ENCODE measurements at regions not wholly inside any gene's neighbourhood (a gene's known extent, or its start where the extent isn't known, plus 50 kb on each side); places are given as distances from the start of the nearest gene placed in this dataset.

GRCh38 chr13:97534540-97534939, 100.6 kb downstream of the RAP2A start:
- Histone ChIP-seq H3K4me3 (no peak overlapping the region), H3K79me2 (ENCODE audit: control insufficient read depth, insufficient read depth, low read length) (no peaks in the 10 kb centered on the region), H3K36me3 (ENCODE audit: control insufficient read depth, insufficient read depth, low read length) (no peaks in the 10 kb centered on the region), H3K9me3 (replicated peaks; ENCODE audit: control insufficient read depth, insufficient read depth, low read depth, low read length) (no peaks in the 10 kb centered on the region), H4K20me1 (replicated peaks; ENCODE audit: control insufficient read depth, insufficient read depth, low read length) (no peaks in the 10 kb centered on the region), H3K9me1 (ENCODE audit: control insufficient read depth, insufficient read depth, low read length) (no peaks in the 10 kb centered on the region), H3K4me2 (ENCODE audit: insufficient read depth, low read length) (no peak overlapping the region), H3K27me3 (ENCODE audit: control insufficient read depth in 2 of 2, insufficient read depth in 2 of 2, low read length in 2 of 2) (0 out of 5 replicates have a peak, but pooled peaks cover 0 to 3% of the 10 kb centered on the region in 2 experiments), H3K27ac (ENCODE audit: extremely low read depth, low read depth, low read length) (no peak overlapping the region), H2AFZ (ENCODE audit: low read depth, low read length) (no peak overlapping the region), H3K9ac (ENCODE audit: insufficient read depth in 1 of 2, low read depth in 2 of 2, low read length in 2 of 2) (no peak overlapping the region), H3K4me1 (replicated peaks in 1 of 2; ENCODE audit: control insufficient read depth in 2 of 2, insufficient read depth in 2 of 2, low read length in 2 of 2) (no peaks in the 10 kb centered on the region)
- no peak for ATAC-seq
- in situ Hi-C loops (cut with MboI), result no loop called here
- intact Hi-C loops (cut with micrococcal nuclease), result no loop called here
- no TSS peak for BruUV-seq (replicated peaks)
- FAIRE-seq, result no peak
- CTCF ChIA-PET (ENCODE audit: low intra/inter-chr PET ratio), result no interaction called here
- POLR2A ChIA-PET, result interaction anchor here (0.6 kb wide), 1 partner anchor 50 kb away, joined by 3 read pairs; no protein-coding TSS in a partner anchor
- DNase-seq (ENCODE audit: extremely low read depth in 1 of 4, low spot score in 3 of 4), result no peak
- TF ChIP-seq STAT5B (CRISPR knock-in tag; IDR thresholded peaks at IDR 0.05) (no peak), XRCC3 (IDR thresholded peaks at IDR 0.05) (no peak), CBX3 (IDR thresholded peaks at IDR 0.05; ENCODE audit: borderline replicate concordance in 1 of 2, low read length in 2 of 2) (no peak), CBX2 (IDR thresholded peaks at IDR 0.05; ENCODE audit: insufficient read depth, low read length, poor library complexity, severe bottlenecking) (no peak), ZNF407 (IDR thresholded peaks at IDR 0.05; ENCODE audit: low read depth) (no peak), MCM2 (IDR thresholded peaks at IDR 0.05; ENCODE audit: low read depth) (no peak), POLR2H (tag; IDR thresholded peaks at IDR 0.05; ENCODE audit: low read depth) (no peak), MEF2D (tag; conservative IDR thresholded peaks at IDR 0.05; ENCODE audit: low read depth) (no peak), USF2 (CRISPR knock-in tag; IDR thresholded peaks at IDR 0.05) (no peak)

All from K562 (cell line).